Superior temporal gyrus (tissue), 1 donor: ENCODE measurements at regions not wholly inside any gene's neighbourhood (a gene's known extent, or its start where the extent isn't known, plus 50 kb on each side); places are given as distances from the start of the nearest gene placed in this dataset.
"Not testable (repeated sequence)": the region's sequence is repeated elsewhere in the genome, so short reads cannot be mapped to it uniquely, and the experiment has no call there.

ENCODE experiments used
- DNase-seq: peaks from one replicate; pipeline ENCODE4 v3.0.0-alpha.2; 2016; ENCODE audit errors: extremely low spot score

DNA sequence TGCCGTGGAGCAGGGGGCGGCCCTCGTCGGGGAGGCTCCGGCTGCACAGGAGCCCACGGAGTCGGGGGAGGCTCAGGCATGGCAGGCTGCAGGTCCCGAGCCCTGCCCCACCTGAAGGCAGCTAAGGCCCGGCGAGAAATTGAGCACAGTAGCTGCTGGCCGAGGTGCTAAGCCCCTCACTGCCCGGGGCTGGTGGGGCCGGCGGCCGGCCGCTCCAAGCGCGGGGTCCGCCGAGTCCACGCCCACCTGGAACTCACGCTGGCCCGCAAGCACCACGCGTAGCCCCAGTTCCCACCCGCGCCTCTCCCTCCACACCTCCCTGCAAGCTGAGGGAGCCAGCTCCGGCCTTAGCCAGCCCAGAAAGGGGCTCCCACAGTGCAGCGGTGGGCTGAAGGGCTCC, 589.4 kb downstream of the PPP4R3C start:
- DNase-seq, result no peak

DNA sequence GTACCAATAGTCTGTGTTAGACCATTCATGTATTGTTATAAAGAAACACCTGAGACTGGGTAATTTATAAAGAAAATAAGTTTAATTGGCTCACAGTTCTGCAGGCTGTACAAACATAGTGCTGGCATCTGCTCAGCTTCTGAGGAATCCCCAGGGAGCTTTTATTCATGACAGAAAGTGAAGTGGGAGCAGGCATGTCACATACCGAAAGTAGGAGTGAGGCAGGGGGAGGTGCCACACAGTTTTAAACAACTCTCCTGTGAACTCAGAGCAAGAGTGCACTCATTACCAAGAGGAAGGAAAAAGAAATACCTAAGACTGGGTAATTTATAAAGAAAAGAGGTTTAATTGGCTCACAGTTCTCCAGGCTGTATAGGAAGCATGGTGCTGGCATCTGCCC, 591.2 kb downstream of the PPP4R3C start:
- DNase-seq, result no peak

DNA sequence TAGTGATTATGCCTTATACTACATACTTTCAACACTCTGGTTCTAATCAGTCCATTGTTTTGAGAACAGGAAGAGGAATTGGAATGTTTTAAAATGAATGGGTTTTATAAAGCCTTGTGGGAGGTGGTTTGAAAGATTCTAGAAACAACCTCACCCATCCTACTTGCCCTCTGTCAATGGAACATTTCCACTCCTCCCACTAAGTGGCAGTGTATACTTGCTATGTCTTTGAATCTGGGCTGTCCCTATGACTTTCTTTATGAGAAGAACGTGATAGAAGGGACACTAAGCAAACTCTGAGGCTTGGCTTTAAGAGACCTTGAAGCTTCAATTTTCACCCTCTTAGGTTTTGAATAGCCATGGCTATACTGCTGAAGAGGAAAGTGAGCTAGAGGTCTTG, 611.2 kb downstream of the PPP4R3C start:
- DNase-seq, result no peak

DNA sequence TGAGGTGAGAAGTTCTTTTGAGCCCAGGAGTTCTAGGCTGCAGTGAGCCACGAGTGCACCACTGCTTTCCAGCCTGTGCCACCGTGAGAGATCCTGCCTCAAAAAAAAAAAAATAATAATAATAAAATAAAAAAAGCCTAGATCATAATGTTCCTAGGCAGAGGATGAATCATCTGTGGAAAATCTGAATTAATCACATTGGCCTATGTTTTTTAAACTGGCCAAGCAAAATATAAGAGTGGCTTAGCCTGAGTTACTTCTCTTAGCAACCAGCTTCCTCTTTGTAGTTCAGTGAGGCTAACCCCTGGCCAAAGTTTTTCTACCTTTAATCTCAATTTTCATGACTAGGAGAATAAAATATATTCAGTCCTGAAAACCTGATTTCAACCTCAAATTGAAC, 614.6 kb downstream of the PPP4R3C start:
- DNase-seq, result no peak

DNA sequence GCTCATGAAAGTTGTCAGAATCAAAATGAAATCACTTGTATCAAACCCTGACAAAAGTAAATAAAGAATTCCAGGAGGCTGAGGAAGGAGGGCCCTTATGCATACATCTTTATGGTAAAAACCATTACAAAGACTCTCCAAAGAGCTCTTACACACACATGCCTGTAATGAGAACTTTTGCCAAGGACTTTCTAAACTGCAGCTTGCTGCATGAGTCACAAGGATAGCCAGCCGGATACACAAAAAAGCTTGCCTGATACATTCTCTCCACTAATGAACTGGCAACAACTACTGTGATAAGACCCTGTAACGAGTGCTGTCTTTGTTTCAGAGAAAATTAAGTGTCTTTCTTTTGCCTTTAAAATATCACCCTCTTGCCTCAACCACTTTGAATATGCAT, 618.1 kb downstream of the PPP4R3C start:
- DNase-seq, result no peak

GRCh38 chrX:26822448-26822847, 606.5 kb downstream of the MAGEB5 start:
- DNase-seq, result no peak

- no peak for DNase-seq
These were observed 573.8 kb downstream of the MAGEB5 start for GRCh38 chrX:26789751-26790150.

DNA sequence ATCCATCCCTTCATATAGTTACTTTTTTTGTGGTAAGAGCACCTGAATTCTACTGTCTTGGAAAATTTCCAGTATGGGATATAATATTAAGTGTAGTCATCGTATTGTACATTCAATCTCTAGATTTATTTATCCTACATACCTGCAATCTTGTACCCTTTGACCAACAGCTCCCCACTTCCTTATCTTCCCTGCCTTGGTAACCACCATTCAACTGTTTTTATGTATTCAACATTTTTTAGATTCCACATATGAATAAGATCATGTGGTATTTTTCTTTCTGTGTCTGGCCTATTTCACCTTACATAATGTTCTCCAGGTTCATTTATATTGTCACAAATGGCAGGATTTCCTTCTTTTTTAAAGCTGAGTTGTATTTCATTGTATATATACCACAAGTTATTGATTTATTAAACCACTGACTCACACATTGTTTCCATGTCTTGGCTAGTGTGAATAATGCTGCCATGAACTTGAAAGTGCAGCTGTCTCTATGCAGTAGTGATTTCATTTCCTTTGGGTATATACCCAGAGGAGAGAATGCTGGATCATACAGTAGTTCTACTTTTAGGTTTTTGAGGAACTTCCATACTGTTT, 572.5 kb downstream of the MAGEB5 start:
- DNase-seq, result no peak

- DNase-seq, result peak; percentile 16
These were observed 567.7 kb downstream of the MAGEB5 start for GRCh38 chrX:26783512-26784225.

DNA sequence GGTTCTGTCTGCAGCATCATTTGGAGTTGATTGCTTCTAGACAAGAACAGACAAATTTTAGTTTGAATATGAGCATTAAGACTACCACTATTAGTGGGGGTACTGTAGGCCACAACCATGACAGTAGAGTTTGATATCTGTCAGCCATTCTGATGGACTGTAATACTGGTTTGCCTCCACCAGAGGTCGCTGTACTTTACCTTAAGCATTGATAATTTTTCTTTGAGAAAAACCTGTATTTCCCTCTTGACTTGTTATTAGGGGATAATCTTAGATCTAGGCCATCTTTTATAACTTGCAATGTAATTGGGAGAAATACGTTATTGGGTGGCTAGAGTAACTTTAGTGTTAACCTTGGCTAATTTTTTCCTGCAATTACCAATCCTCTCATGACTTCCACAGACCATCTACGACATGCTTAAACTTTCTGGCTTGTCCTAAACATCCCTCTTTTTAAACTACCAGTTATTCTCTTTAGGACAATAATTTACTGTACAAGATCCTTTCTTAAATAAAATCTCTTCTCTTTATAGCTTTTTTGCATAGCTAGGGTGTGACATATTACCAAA, 562.4 kb downstream of the MAGEB5 start:
- no peak for DNase-seq

DNA sequence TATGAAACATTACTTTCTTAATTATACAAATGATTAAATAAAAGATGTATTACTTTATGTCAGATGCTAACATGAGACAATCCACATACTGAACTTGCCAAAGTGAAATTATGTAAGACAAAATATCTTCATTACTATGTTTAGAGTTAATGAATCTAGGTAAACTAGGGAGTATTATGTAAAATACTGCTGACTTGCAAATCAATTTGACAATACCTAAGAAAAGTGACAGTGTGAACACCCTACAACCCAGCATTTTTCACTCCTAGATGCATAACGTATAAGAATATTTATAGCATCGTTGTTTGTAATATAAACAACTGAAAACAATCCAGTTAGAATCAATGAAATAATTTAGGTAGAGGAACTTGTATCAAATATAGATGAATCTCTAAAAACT, 546.3 kb downstream of the MAGEB5 start:
- DNase-seq, result no peak

GRCh38 chrX:26755760-26756159, 539.8 kb downstream of the MAGEB5 start:
- DNase-seq, result not testable (repeated sequence)

- no peak for DNase-seq
These were observed 531.9 kb downstream of the MAGEB5 start for GRCh38 chrX:26747877-26748276.

DNA sequence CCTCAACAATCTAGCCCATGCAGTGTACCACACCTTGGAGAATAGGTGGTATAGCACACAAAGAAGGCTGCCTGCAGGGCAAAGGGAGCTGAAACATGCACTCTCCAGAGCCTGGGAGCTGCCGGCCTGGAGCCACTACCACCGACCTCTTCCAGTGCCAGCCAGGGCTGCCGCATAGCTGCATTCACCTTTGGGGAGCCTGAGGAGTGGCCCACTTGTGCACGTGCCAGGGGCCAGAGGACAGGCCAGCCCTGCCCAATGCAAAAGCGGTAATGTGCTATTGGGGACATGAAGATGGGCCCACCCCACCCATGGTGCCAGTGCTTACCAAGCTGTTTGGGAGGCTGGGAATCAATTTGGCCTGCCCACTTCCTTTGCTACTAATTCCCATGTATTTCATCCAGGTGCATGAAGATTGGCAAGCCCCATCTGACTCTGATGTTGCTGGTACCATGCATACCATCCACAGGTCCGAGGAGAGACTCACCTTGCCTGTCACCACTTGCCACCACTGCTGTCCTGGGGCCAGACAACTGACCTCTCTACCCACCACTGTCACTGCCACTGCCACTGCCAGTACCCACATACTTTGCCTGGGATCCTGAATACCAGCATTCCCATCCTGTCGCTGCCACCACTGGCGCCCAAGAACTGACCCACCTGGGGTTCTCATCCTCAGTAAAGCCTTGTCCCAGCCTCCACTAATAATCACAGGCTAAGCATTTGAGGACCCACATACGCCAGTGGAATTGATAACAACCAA, 506.9 kb downstream of the MAGEB5 start:
- DNase-seq, result no peak

DNA sequence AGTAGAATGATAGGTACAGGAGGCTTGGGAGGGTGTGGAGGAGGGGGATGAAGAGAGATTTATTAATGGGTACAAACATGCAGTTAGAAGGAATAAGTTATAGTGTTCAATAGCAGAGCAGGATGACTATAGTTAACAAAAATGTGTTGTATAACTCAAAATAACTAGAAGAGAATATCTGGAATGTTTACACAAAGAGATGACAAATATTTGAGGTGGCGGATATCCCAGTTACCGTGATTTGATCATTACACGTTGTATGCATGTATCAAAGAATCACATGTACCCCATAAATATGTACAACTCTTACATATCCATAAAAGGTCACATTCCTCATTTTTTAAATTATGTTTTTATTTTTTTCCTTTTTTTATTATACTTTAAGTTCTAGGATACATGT, 456.6 kb downstream of the MAGEB5 start:
- DNase-seq, result no peak

- DNase-seq, result no peak
These were observed 454.6 kb downstream of the MAGEB5 start for GRCh38 chrX:26670521-26670920.

DNA sequence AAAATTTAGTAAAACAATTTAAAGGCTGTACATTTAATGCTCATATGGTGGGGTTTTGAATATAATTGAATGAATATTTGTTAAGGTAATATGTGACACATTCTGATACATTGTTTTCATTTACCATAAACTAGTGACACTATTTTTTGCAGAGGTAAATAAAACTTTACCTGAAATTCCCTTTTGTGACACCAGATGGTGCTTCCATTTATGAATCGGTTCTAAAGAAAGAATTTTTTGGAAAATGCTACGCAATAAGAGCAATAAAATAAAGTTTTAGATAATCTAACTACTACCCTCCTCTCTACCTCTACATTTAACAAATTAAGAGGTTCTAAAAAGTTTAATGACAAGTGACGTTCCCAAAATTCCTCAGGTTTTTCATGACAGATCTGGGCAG, 448.9 kb downstream of the MAGEB5 start:
- no peak for DNase-seq

DNA sequence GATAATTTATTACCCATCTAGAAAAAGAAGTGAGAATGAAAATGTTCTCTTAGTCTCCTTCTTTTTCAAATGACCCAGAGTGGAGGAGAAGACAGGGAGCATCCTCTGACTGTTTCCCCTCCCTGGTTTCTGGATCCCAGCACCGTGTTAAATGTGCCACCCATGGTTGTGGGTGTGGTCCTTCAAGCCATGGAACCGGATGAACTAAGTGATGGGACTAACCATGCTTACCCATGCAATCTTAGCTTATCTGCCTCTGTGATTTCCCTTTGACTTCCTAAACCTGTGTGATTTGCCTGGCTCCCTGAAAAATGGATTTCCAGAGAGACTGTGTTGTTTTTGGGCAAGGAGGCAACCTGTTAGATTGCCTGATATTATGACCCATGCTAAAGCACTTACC, 437.1 kb downstream of the MAGEB5 start:
- DNase-seq, result no peak

DNA sequence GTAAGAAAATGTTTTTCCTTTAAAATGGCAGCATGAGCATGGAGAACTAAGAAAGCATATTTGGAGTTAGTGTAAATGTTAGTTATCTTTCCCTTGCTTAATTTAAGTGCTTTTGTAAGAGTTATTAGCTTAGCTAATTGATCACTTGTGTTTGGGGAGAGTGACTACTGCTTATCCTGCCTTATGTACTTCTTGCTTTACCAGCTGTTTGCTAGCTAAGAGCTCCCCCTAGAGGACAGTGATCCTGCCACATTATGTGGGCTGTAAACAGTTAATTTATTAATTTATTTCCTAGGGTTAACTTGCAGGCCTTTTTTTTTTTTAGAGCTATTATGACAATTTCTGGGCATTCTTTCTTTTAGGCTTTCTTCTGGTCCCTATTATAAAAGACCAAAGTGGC, 435.8 kb downstream of the MAGEB5 start:
- DNase-seq, result no peak

DNA sequence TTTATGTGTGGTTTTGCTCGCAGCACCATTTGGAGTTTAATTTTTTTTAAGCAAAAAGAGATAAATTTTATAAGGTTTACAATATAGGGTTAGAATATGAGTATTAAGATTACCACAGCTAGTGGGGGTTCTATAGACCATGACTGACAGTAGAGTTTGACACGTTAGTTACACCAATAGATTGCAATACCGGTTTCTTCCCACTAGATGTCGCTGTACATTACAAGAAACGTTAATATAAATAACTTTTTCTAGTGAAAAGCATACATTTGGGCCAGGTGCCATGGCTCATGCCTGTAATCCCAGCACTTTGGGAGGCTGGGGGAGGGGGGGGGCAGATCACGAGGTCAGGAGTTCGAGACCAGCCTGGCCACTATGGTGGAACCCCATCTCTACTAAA, 433.6 kb downstream of the MAGEB5 start:
- DNase-seq, result no peak

- DNase-seq, result no peak
These were observed 415.4 kb downstream of the MAGEB5 start for GRCh38 chrX:26631385-26631784.

- no peak for DNase-seq
These were observed 398.0 kb downstream of the MAGEB5 start for GRCh38 chrX:26613956-26614355.

DNA sequence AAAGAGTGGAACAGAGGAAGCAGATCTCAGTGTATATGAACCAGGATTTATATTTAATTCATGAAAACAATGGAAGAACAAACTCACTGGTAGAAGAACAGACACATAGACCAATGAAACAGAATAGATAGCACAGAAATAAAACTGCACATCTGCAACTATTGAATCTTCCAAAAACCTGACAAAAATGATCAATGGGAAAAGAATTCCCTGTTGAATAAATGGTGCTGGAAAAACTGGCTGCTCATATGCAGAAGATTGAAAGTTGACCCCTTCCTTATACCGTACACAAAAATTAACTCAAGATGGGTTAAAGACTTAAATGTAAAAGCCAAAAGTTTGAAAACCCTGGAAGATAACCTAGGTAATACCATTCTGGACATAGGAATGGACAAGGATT, 391.0 kb downstream of the MAGEB5 start:
- no peak for DNase-seq
